Pancreas (tissue), 10 donors: ENCODE measurements at regions not wholly inside any gene's neighbourhood (a gene's known extent, or its start where the extent isn't known, plus 50 kb on each side); places are given as distances from the start of the nearest gene placed in this dataset.

ENCODE experiments used
- ATAC-seq, 4 donors: fragments of 200-7000 bp; cut with Tn5 transposase; one replicate each; pipeline versions ENCODE4 v1.8.0 to v1.9.1; 2020; ENCODE audit warnings: mild to moderate bottlenecking in 4 of 4, moderate library complexity in 4 of 4
- DNase-seq, 6 donors: peaks; one replicate each; pipeline ENCODE4 v3.0.0-alpha.2; 2020
- FAIRE-seq: peaks from 2 replicates; lab custom pipeline; 2012; peaks lifted over from hg19 to GRCh38; lab: Jason Lieb, UNC
- H3K27ac ChIP-seq, 4 donors: fragments of 200-600 bp; sonication (generic); 1 replicate in 3 of 4; 2 replicates in 1 of 4; pipeline versions ENCODE4 v1.5.0 to v1.8.0; 2020
- H3K27me3 ChIP-seq, 4 donors: fragments of 200-600 bp; one replicate each; pipeline ENCODE4 v1.8.0; 2021
- H3K36me3 ChIP-seq, 3 donors: fragments of 200-600 bp; sonication (generic) in 1 of 3; one replicate each; pipeline versions ENCODE4 v1.5.0 to v1.8.0; 2020 to 2021
- H3K4me1 ChIP-seq, 3 donors: fragments of 200-600 bp; one replicate each; pipeline ENCODE4 v1.8.0; 2021
- H3K4me3 ChIP-seq, 4 donors: fragments of 200-600 bp; sonication (generic) in 2 of 4; one replicate each; pipeline versions ENCODE4 v1.5.0 to v1.8.0; 2020 to 2021
- H3K9me3 ChIP-seq, 4 donors: fragments of 200-600 bp; one replicate each; pipeline ENCODE4 v1.8.0; 2021
- CTCF ChIP-seq, 4 donors: fragments of 200-600 bp; sonication (generic) in 3 of 4; IDR thresholded peaks; one replicate each; pipeline versions ENCODE4 v1.5.0 to v1.8.0; 2021; ENCODE audit warnings: antibody characterized with exemption in 4 of 4
- WGBS, 2 donors: extraction: QIAGEN DNeasy Blood & Tissue Kit; methylation state at CpG; one replicate each; pipeline ENCODE4 v1.1.7; 2013; 5-methylcytosine and 5-hydroxymethylcytosine counted together
- intact Hi-C, 3 donors: fragments of 100-400 bp; cut with DNase I; formaldehyde crosslinking; loops; one replicate each; pipeline versions ENCODE4 v1.11.1 to v1.14.2; 2022
- donor health status: healthy with polysubstance abuse.
- donor health status: DM: no; HTN: no; CAD: no; lungs with moderate emphysema.
- donor health status: DM: no; HTN: no; CAD: no.
- donor health status: control.
- donor health status: control.
- donor health status: Bipolar disorder and iron deficiency.
- donor health status: DM: yes; HTN: yes; CAD: no.
- donor health status: DM: no; HTN: no; CAD: no.
- donor health status: DM: no; HTN: no; CAD: no.
- donor health status: DM: yes; HTN: yes; CAD: no.

GRCh38 chr2:125643585-125643984 is 1012.4 kb upstream of the GYPC start:
- Histone ChIP-seq H3K27me3 (no peaks in the 10 kb centered on the region), H3K27ac (no peak overlapping the region), H3K9me3 (no peaks in the 10 kb centered on the region), H3K36me3 (no peaks in the 10 kb centered on the region), H3K4me3 (no peak overlapping the region), H3K4me1 (no peaks in the 10 kb centered on the region)
- FAIRE-seq = no peak
- no peak for TF ChIP-seq CTCF (IDR thresholded peaks at IDR 0.05)
- 53 to 60% methylated on average over 8 of the region's 8 CpGs for WGBS, 2 donors
- ATAC-seq = no peak
- DNase-seq = no peak
- intact Hi-C loops = no loop called here

GRCh38 chr2:125644257-125644656 is 1011.7 kb upstream of the GYPC start:
- DNase-seq (no peak), FAIRE-seq (no peak), ATAC-seq (no peak)
- Histone ChIP-seq H3K27me3 (no peaks in the 10 kb centered on the region), H3K4me1 (no peaks in the 10 kb centered on the region), H3K36me3 (no peaks in the 10 kb centered on the region), H3K9me3 (no peaks in the 10 kb centered on the region), H3K4me3 (no peak overlapping the region), H3K27ac (no peak overlapping the region)
- TF ChIP-seq CTCF (IDR thresholded peaks at IDR 0.05) = no peak
- 67 to 81% methylated on average over 1 of the region's 1 CpG for WGBS, 2 donors
- intact Hi-C loops = no loop called here

GRCh38 chr2:125652280-125652679 is 1003.7 kb upstream of the GYPC start:
- no peaks in the 10 kb centered on the region for H3K36me3 ChIP-seq
- H3K4me3 ChIP-seq = no peak overlapping the region
- H3K27ac ChIP-seq = no peak overlapping the region
- H3K4me1 ChIP-seq = no peaks in the 10 kb centered on the region
- FAIRE-seq (no peak), ATAC-seq (no peak), DNase-seq (no peak)
- intact Hi-C loops = no loop called here
- no peaks in the 10 kb centered on the region for H3K27me3 ChIP-seq
- no peak for TF ChIP-seq CTCF (IDR thresholded peaks at IDR 0.05)
- WGBS, 2 donors = 49 to 50% methylated on average over 3 of the region's 3 CpGs
- no peaks in the 10 kb centered on the region for H3K9me3 ChIP-seq

GRCh38 chr2:125654226-125654625 is 1001.7 kb upstream of the GYPC start:
- WGBS, 2 donors = 10 to 11% methylated on average over 1 of the region's 1 CpG
- intact Hi-C loops = no loop called here
- TF ChIP-seq CTCF (IDR thresholded peaks at IDR 0.05) = no peak

GRCh38 chr2:125656190-125656589 is 999.8 kb upstream of the GYPC start:
- Histone ChIP-seq H3K27me3 (no peaks in the 10 kb centered on the region), H3K4me1 (no peaks in the 10 kb centered on the region), H3K4me3 (no peak overlapping the region), H3K36me3 (no peaks in the 10 kb centered on the region), H3K27ac (no peak overlapping the region), H3K9me3 (no peaks in the 10 kb centered on the region)
- DNase-seq (no peak), ATAC-seq (no peak), FAIRE-seq (no peak)
- intact Hi-C loops = no loop called here
- no peak for TF ChIP-seq CTCF (IDR thresholded peaks at IDR 0.05)
- 21 to 26% methylated on average over 1 of the region's 1 CpG for WGBS, 2 donors

More at GRCh38 chr2:125654226-125654625, 1001.7 kb upstream of the GYPC start:
- no peak overlapping the region for H3K27ac ChIP-seq
- no peaks in the 10 kb centered on the region for H3K36me3 ChIP-seq
- no peak overlapping the region for H3K4me3 ChIP-seq
- ATAC-seq (no peak), FAIRE-seq (no peak), DNase-seq (no peak)
- no peaks in the 10 kb centered on the region for H3K4me1 ChIP-seq
- no peaks in the 10 kb centered on the region for H3K27me3 ChIP-seq
- H3K9me3 ChIP-seq = no peaks in the 10 kb centered on the region
